B cell (primary cell): ENCODE measurements at regions not wholly inside any gene's neighbourhood (a gene's known extent, or its start where the extent isn't known, plus 50 kb on each side); places are given as distances from the start of the nearest gene placed in this dataset.

Source experiments
- ATAC-seq: fragments of 200-7000 bp; cut with Tn5 transposase; one replicate; pipeline ENCODE4 v1.10.0; 2021; ENCODE audit warnings: low read depth, mild to moderate bottlenecking, moderate number of reproducible peaks, moderate library complexity
- CTCF ChIA-PET: fragments of 350-600 bp; sonication (Branson Sonifier 250); formaldehyde crosslinking; loops from one replicate; lab custom pipeline; 2021; ENCODE audit warnings: antibody characterized with exemption, inconsistent platforms; lab: Charles Lee
- POLR2A ChIA-PET: fragments of 350-600 bp; sonication (Branson Sonifier 250); formaldehyde crosslinking; loops from one replicate; lab custom pipeline; 2021; ENCODE audit warnings: antibody characterized with exemption; lab: Charles Lee
- DNase-seq: peaks from one replicate; pipeline ENCODE4 v3.0.0; 2013
- H2AFZ ChIP-seq: 2 replicates; pipeline ENCODE4 v1.6.1; 2012; ENCODE audit warnings: mild to moderate bottlenecking, low read depth, low read length; ENCODE audit not compliant: insufficient read depth, poor library complexity, severe bottlenecking
- H3K27ac ChIP-seq, 2 donors: 1 replicate in 1 of 2; 2 replicates in 1 of 2; pipeline ENCODE4 v1.5.1; 2012 to 2013; ENCODE audit warnings: low read length in 2 of 2, mild to moderate bottlenecking in 2 of 2, moderate library complexity in 1 of 2
- H3K27me3 ChIP-seq, 4 experiments: fragments of 200-600 bp in 1 of 4; sonication (generic) in 1 of 4; replicated peaks in 1 of 4; 1 replicate in 2 of 4; 2 replicates in 2 of 4; pipeline versions ENCODE4 v1.6.1 to v1.7.0; 2013 to 2016; ENCODE audit warnings: low read length in 3 of 4, mild to moderate bottlenecking in 2 of 4, mixed read lengths in 1 of 4, moderate library complexity in 1 of 4; ENCODE audit not compliant: insufficient read depth in 4 of 4, control insufficient read depth in 3 of 4; ENCODE audit errors: control extremely low read depth in 1 of 4
- H3K36me3 ChIP-seq, 2 experiments: replicated peaks in 1 of 2; 1 replicate in 1 of 2; 2 replicates in 1 of 2; pipeline versions ENCODE4 v1.6.1 to v1.7.1; 2013; ENCODE audit warnings: low read length in 1 of 2; ENCODE audit not compliant: insufficient read depth in 2 of 2, control insufficient read depth in 1 of 2; ENCODE audit errors: control extremely low read depth in 1 of 2, extremely low read depth in 1 of 2
- H3K4me1 ChIP-seq, 2 donors: fragments of 200-600 bp in 1 of 2; sonication (generic) in 1 of 2; 1 replicate in 1 of 2; 2 replicates in 1 of 2; pipeline versions ENCODE4 v1.5.1 to v1.6.1; 2013 to 2017; ENCODE audit warnings: low read length in 2 of 2; ENCODE audit not compliant: control insufficient read depth in 2 of 2, insufficient read depth in 2 of 2
- H3K4me2 ChIP-seq: replicated peaks from 2 replicates; pipeline ENCODE3; 2012; ENCODE audit warnings: mild to moderate bottlenecking, low read depth, low read length; ENCODE audit not compliant: poor library complexity, severe bottlenecking
- H3K4me3 ChIP-seq, 5 experiments: fragments of 200-600 bp in 1 of 5; sonication (generic) in 1 of 5; 1 replicate in 3 of 5; 2 replicates in 2 of 5; pipeline versions ENCODE4 v1.5.1 to v1.7.0; 2011 to 2016; ENCODE audit warnings: low read length in 4 of 5, mild to moderate bottlenecking in 4 of 5, low read depth in 2 of 5, control low read depth in 1 of 5, moderate library complexity in 1 of 5; ENCODE audit not compliant: insufficient read depth in 1 of 5; ENCODE audit errors: control extremely low read depth in 1 of 5, extremely low read depth in 1 of 5
- H3K79me2 ChIP-seq: fragments of 200-600 bp; sonication (generic); one replicate; pipeline ENCODE4 v1.6.0; 2016; ENCODE audit warnings: low read length; ENCODE audit not compliant: control insufficient read depth, insufficient read depth
- H3K9ac ChIP-seq: fragments of 200-600 bp; sonication (generic); 2 replicates; pipeline ENCODE4 v1.6.1; 2017; ENCODE audit warnings: mild to moderate bottlenecking, low read length, moderate library complexity
- H3K9me3 ChIP-seq, 3 donors: one replicate each; pipeline versions ENCODE4 v1.6.1 to v1.7.1; 2013; ENCODE audit warnings: low read length in 2 of 3; ENCODE audit not compliant: control insufficient read depth in 2 of 3, insufficient read depth in 1 of 3; ENCODE audit errors: control extremely low read depth in 1 of 3
- H4K20me1 ChIP-seq: 2 replicates; pipeline ENCODE4 v1.6.0; 2012; ENCODE audit warnings: mild to moderate bottlenecking, low read length; ENCODE audit not compliant: insufficient read depth, control insufficient read depth, poor library complexity, severe bottlenecking
- H3K27ac Mint-ChIP-seq: one replicate; pipeline ENCODE4 v1.8.0; 2021; ENCODE audit warnings: mixed read lengths
- H3K27me3 Mint-ChIP-seq: one replicate; pipeline ENCODE4 v1.8.0; 2021; ENCODE audit warnings: mixed read lengths
- H3K4me1 Mint-ChIP-seq: one replicate; pipeline ENCODE4 v1.8.0; 2021; ENCODE audit warnings: mixed read lengths
- H3K4me3 Mint-ChIP-seq: one replicate; pipeline ENCODE4 v1.8.0; 2021; ENCODE audit warnings: mixed read lengths
- H3K9me3 Mint-ChIP-seq: one replicate; pipeline ENCODE4 v1.8.0; 2022; ENCODE audit warnings: mixed read lengths; ENCODE audit not compliant: insufficient read depth
- CTCF ChIP-seq: fragments of 200-600 bp; IDR thresholded peaks from one replicate; pipeline ENCODE4 v1.8.0; 2022; ENCODE audit warnings: antibody characterized with exemption, mild to moderate bottlenecking
- EZH2 ChIP-seq: IDR thresholded peaks from 2 replicates; pipeline ENCODE4 v1.6.1; 2012; ENCODE audit warnings: borderline replicate concordance, low read depth, mild to moderate bottlenecking, moderate library complexity, low read length; ENCODE audit not compliant: insufficient read depth, poor library complexity, severe bottlenecking
- WGBS: methylation state at CpG from one replicate; pipeline ENCODE4 v1.1.5; 2013; ENCODE audit warnings: missing lambda C conversion rate; ENCODE audit not compliant: insufficient coverage; 5-methylcytosine and 5-hydroxymethylcytosine counted together
- intact Hi-C: fragments of 100-400 bp; cut with micrococcal nuclease; formaldehyde crosslinking; loops from one replicate; pipeline ENCODE4 v1.10.0; 2022

DNA sequence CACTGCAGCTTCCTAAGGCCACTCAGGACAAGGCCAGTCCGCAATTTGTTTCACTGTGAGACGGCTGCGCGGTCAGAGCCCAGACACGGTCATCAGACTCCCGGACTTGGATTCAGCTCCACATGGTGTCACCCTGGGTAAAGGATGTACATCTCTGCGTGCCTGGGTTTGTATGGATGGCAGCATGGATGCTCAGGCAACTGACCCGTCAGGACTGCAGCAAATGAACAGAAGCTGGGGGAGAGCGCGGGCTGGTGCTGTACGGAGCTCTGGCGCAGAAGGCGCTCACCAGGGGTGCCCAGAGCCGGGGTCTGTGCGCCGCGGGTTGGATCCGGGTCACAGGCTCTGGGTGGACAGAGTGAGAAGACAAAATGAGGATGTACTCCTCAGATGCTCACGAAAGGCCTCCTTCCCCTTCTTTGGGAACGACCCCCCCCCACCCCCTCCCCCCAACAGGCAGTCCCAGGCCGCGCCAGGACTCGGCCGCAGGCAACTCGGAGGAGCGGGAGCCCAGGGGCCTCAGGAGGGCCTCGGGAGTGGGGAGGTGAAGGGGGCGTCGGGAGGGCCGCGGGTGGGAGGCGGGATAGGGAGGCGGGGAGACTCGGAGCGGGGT is 92.4 kb downstream of the CXCL12 start:
- ATAC-seq (no peak), DNase-seq (no peak)
- intact Hi-C loops, result no loop called here

DNA sequence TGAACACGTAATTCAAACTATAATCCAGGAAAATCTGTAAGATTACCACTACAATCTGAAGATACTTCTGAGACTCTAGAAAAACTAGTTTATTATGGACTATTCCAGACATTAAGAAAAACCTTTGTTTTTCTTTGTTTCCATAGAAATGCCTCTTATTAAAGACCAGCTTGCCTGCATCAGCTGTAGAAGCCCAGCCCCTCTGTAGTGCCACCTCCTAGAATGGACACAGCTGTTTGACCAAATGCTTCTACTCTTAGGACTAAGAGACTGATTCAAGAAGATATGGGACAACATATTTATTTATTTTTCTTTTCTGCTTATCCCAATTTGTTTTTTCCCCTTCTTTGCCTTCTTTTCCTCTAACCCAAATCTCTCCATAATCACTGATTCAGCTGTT is 93.8 kb downstream of the CXCL12 start:
- H3K4me3 ChIP-seq, result no peak overlapping the region
- H3K9ac ChIP-seq, result no peak overlapping the region
- ChIA-PET POLR2A (no interaction called here), CTCF (no interaction called here)
- no peak for ATAC-seq
- no peak overlapping the region for H3K27ac ChIP-seq
- H2AFZ ChIP-seq, result no peak overlapping the region
- intact Hi-C loops, result no loop called here
- no peak for DNase-seq
- H3K4me2 ChIP-seq, result no peak overlapping the region
- no peaks in the 10 kb centered on the region for H3K9me3 ChIP-seq
- H3K79me2 ChIP-seq, result no peaks in the 10 kb centered on the region
- Mint-ChIP-seq H3K4me3 (no peak overlapping the region), H3K9me3 (no peaks in the 10 kb centered on the region), H3K4me1 (no peaks in the 10 kb centered on the region), H3K27me3 (peaks cover 15% of the 10 kb centered on the region), H3K27ac (no peak overlapping the region)
- peaks cover 0 to 23% (median 6%) of the 10 kb centered on the region in 4 experiments for H3K27me3 ChIP-seq
- TF ChIP-seq CTCF (no peak), EZH2 (no peak)
- WGBS, result no CpG with 5 or more reads among the region's 1 CpG
- H3K36me3 ChIP-seq, result no peaks in the 10 kb centered on the region
- H4K20me1 ChIP-seq, result no peaks in the 10 kb centered on the region
- H3K4me1 ChIP-seq, result peaks cover 0 to 3% of the 10 kb centered on the region in 2 donors

More for the DNA sequence above, 92.4 kb downstream of the CXCL12 start:
- Histone ChIP-seq H3K4me1 (peaks cover 0 to 3% of the 10 kb centered on the region in 2 donors), H2AFZ (no peak overlapping the region), H3K4me3 (no peak overlapping the region), H3K9me3 (no peaks in the 10 kb centered on the region), H3K4me2 (no peak overlapping the region), H3K36me3 (no peaks in the 10 kb centered on the region), H3K27ac (no peak overlapping the region), H3K27me3 (peaks cover 0 to 22% (median 6%) of the 10 kb centered on the region in 4 experiments), H3K79me2 (no peaks in the 10 kb centered on the region), H3K9ac (no peak overlapping the region), H4K20me1 (no peaks in the 10 kb centered on the region)
- no peaks in the 10 kb centered on the region for H3K9me3 Mint-ChIP-seq
- no peak overlapping the region for H3K27ac Mint-ChIP-seq
- TF ChIP-seq CTCF, result no peak
- no peak for TF ChIP-seq EZH2
- H3K27me3 Mint-ChIP-seq, result peaks cover 15% of the 10 kb centered on the region
- WGBS, result 63% methylated on average over 11 of the region's 35 CpGs
- H3K4me3 Mint-ChIP-seq, result no peak overlapping the region
- ChIA-PET POLR2A (no interaction called here), CTCF (no interaction called here)
- H3K4me1 Mint-ChIP-seq, result no peaks in the 10 kb centered on the region
